Right atrium auricular region (tissue), 2 donors: ENCODE measurements at regions not wholly inside any gene's neighbourhood (a gene's known extent, or its start where the extent isn't known, plus 50 kb on each side); places are given as distances from the start of the nearest gene placed in this dataset.

Experiments used
- DNase-seq: peaks from one replicate; pipeline ENCODE4 v3.0.0-alpha.2; 2019; ENCODE audit warnings: low spot score
- H3K27ac ChIP-seq, 2 donors: fragments of 200-600 bp; sonication (generic); 1 replicate in 1 of 2; 2 replicates in 1 of 2; pipeline ENCODE4 v1.5.1; 2016 to 2019
- H3K27me3 ChIP-seq, 2 donors: fragments of 200-600 bp; sonication (generic); one replicate each; pipeline versions ENCODE4 v1.5.1 to v1.6.0; 2017 to 2019
- H3K36me3 ChIP-seq: fragments of 200-600 bp; sonication (generic); one replicate; pipeline ENCODE4 v1.5.1; 2016
- H3K4me1 ChIP-seq, 2 donors: fragments of 200-600 bp; sonication (generic); one replicate each; pipeline versions ENCODE4 v1.5.1 to v1.6.0; 2017 to 2019
- H3K4me3 ChIP-seq, 2 donors: fragments of 200-600 bp; sonication (generic); 1 replicate in 1 of 2; 2 replicates in 1 of 2; pipeline ENCODE4 v1.5.1; 2017 to 2019; ENCODE audit warnings: mild to moderate bottlenecking in 1 of 2, moderate library complexity in 1 of 2
- H3K9me3 ChIP-seq, 2 donors: fragments of 200-600 bp; sonication (generic); one replicate each; pipeline ENCODE4 v1.5.1; 2019
- CTCF ChIP-seq, 2 donors: fragments of 200-600 bp; sonication (generic); IDR thresholded peaks; one replicate each; pipeline ENCODE4 v1.5.1; 2019; ENCODE audit warnings: antibody characterized with exemption in 2 of 2

- DNase-seq: no peak
- H3K9me3 ChIP-seq: no peaks in the 10 kb centered on the region
- H3K4me1 ChIP-seq: no peaks in the 10 kb centered on the region
- no peaks in the 10 kb centered on the region for H3K36me3 ChIP-seq
- no peak overlapping the region for H3K27ac ChIP-seq
- no peak overlapping the region for H3K4me3 ChIP-seq
- no peak for TF ChIP-seq CTCF (IDR thresholded peaks at IDR 0.05)
- H3K27me3 ChIP-seq: no peaks in the 10 kb centered on the region
Observed at GRCh38 chr5:17433406-17433805, 64.6 kb upstream of the TAF11L2 start.

- Histone ChIP-seq H3K27me3 (no peaks in the 10 kb centered on the region), H3K27ac (no peak overlapping the region), H3K4me1 (no peaks in the 10 kb centered on the region), H3K4me3 (no peak overlapping the region), H3K9me3 (peaks cover 0 to 13% of the 10 kb centered on the region in 2 donors), H3K36me3 (no peaks in the 10 kb centered on the region)
- no peak for TF ChIP-seq CTCF (IDR thresholded peaks at IDR 0.05)
- no peak for DNase-seq
Observed at GRCh38 chr5:17434982-17435381, 63.0 kb upstream of the TAF11L2 start.

- no peak for DNase-seq
- TF ChIP-seq CTCF (IDR thresholded peaks at IDR 0.05): no peak
- H3K27me3 ChIP-seq: no peaks in the 10 kb centered on the region
- no peaks in the 10 kb centered on the region for H3K36me3 ChIP-seq
- peaks cover 0 to 26% of the 10 kb centered on the region in 2 donors for H3K9me3 ChIP-seq
- peak overlapping the region in 1 of 2 donors; percentile 29 for H3K27ac ChIP-seq
- no peak overlapping the region for H3K4me3 ChIP-seq
- H3K4me1 ChIP-seq: no peaks in the 10 kb centered on the region
Observed at GRCh38 chr5:17436350-17436749, 61.7 kb upstream of the TAF11L2 start.

- H3K27ac ChIP-seq: peak overlapping the region in 1 of 2 donors; percentile 29
- DNase-seq: no peak
- H3K36me3 ChIP-seq: no peaks in the 10 kb centered on the region
- H3K4me3 ChIP-seq: no peak overlapping the region
- H3K9me3 ChIP-seq: peaks cover 0 to 27% of the 10 kb centered on the region in 2 donors
- H3K4me1 ChIP-seq: no peaks in the 10 kb centered on the region
- no peak for TF ChIP-seq CTCF (IDR thresholded peaks at IDR 0.05)
- H3K27me3 ChIP-seq: no peaks in the 10 kb centered on the region
Observed at GRCh38 chr5:17436761-17437221, 61.2 kb upstream of the TAF11L2 start.

- no peaks in the 10 kb centered on the region for H3K27me3 ChIP-seq
- no peaks in the 10 kb centered on the region for H3K4me1 ChIP-seq
- no peak overlapping the region for H3K27ac ChIP-seq
- H3K36me3 ChIP-seq: no peaks in the 10 kb centered on the region
- no peak for DNase-seq
- peaks cover 0 to 27% of the 10 kb centered on the region in 2 donors for H3K9me3 ChIP-seq
- TF ChIP-seq CTCF (IDR thresholded peaks at IDR 0.05): no peak
- H3K4me3 ChIP-seq: no peak overlapping the region
Observed at GRCh38 chr5:17438027-17438426, 60.0 kb upstream of the TAF11L2 start.

- TF ChIP-seq CTCF (IDR thresholded peaks at IDR 0.05): no peak
Observed at GRCh38 chr5:17439956-17440355, 58.1 kb upstream of the TAF11L2 start.

More at GRCh38 chr5:17439956-17440355, 58.1 kb upstream of the TAF11L2 start:
- Histone ChIP-seq H3K4me3 (no peak overlapping the region), H3K27ac (no peak overlapping the region), H3K4me1 (no peaks in the 10 kb centered on the region), H3K9me3 (peaks cover 0 to 27% of the 10 kb centered on the region in 2 donors), H3K36me3 (no peaks in the 10 kb centered on the region), H3K27me3 (no peaks in the 10 kb centered on the region)
- no peak for DNase-seq
